LNCAP (cell line): ENCODE measurements at regions not wholly inside any gene's neighbourhood (a gene's known extent, or its start where the extent isn't known, plus 50 kb on each side); places are given as distances from the start of the nearest gene placed in this dataset.

Experiments used
- TF ChIP-seq, protein P1 (sequence below): fragments of 450-650 bp; IDR thresholded peaks from 2 replicates; pipeline ENCODE4 v1.5.1; 2017; ENCODE audit warnings: mild to moderate bottlenecking

DNA sequence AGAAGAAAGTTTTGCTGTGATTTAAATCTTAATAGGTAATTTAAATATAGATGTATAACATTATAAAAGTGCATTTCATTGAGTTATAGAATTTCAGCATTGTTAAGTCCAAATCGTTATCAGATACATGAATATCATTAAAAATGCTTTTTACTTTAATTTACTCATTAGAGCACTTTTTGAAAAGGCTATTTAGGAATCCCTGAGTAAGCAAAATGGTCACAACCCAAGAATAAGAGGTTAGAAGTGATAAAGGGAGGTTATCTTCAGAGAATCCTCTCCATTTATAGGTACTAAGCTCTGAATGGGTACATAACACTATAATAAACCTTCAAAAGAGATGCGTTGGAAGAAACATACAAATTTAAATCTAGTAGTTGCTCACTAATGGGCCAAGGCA is 130.7 kb downstream of the SLC30A10 start:
- TF ChIP-seq, protein P1, sequence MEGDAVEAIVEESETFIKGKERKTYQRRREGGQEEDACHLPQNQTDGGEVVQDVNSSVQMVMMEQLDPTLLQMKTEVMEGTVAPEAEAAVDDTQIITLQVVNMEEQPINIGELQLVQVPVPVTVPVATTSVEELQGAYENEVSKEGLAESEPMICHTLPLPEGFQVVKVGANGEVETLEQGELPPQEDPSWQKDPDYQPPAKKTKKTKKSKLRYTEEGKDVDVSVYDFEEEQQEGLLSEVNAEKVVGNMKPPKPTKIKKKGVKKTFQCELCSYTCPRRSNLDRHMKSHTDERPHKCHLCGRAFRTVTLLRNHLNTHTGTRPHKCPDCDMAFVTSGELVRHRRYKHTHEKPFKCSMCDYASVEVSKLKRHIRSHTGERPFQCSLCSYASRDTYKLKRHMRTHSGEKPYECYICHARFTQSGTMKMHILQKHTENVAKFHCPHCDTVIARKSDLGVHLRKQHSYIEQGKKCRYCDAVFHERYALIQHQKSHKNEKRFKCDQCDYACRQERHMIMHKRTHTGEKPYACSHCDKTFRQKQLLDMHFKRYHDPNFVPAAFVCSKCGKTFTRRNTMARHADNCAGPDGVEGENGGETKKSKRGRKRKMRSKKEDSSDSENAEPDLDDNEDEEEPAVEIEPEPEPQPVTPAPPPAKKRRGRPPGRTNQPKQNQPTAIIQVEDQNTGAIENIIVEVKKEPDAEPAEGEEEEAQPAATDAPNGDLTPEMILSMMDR, result no peak

DNA sequence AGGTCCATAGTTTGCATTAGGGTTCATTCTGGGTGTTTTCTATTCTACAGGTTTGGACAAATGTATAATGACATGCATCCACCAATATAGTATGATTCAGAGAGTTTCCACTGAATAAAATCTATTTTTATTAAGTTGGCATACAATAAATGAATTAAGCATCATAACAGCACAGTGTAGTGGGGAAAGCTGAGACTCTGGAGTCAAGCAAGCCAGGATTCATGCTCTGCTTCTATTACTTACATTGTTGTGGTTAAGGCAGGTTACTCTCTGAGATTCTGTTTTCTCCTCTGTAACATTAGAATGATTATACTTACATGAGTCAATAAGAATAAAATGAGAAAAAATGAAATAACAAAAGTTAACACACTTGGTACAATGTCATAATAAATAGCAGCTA is 131.3 kb downstream of the SLC30A10 start:
- TF ChIP-seq, protein P1, result no peak

DNA sequence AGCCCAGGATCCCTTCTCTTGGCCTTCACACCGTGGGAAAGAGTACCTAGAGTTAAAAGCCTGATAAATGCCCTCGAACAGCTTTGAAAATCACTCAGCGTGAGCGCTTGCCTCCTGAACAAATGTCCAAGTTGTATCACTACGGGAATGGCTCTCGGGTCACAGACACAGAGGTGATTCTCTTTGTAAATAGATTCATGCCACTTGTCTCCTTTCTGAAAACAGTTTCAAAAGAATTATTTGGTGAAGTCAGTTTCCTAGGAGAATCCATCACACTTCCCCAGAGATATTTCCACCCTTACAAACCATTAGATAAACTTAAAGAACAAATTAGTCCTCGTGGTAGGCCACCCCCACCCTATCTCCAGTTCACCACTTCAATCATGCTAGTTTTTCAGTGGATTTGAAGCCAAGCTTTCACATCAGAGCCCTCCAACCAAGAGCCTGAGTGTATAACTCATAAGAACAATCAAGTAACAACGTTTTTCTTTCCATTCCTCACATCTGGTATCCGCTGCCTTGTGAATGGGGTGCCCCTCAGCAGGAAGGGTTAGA is 132.9 kb downstream of the SLC30A10 start:
- TF ChIP-seq, protein P1, result no peak

DNA sequence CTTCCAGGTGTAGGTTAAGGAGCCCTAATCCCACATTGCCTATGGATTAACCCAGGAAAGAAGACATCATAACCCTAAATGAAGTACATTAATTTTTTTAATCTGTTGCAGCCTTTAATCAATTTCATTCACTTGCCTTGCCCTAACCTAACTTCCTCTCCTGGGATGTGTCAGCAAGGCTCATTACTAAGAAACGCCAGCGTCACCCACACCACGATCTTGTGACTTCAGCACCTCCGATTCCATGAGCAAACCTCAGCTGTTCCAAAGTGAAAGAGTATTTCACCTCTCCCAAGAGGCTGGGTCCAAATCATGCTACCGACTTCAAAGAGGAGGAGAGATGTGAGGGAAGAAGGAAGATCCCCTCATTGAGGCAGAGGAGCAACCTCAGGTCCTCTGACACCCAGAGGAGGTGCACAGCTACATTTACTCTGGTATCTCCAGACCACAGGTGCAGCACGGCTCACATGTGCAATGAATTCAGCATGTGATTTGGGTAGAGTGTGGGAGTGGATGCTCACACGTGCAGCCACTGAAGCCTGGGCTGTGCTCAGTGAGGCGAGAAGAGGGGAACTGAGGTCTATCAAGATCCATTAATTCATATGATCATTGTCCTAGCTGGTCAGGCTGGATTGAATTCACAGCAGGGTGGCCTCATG is 134.1 kb downstream of the SLC30A10 start:
- TF ChIP-seq, protein P1, result no peak

DNA sequence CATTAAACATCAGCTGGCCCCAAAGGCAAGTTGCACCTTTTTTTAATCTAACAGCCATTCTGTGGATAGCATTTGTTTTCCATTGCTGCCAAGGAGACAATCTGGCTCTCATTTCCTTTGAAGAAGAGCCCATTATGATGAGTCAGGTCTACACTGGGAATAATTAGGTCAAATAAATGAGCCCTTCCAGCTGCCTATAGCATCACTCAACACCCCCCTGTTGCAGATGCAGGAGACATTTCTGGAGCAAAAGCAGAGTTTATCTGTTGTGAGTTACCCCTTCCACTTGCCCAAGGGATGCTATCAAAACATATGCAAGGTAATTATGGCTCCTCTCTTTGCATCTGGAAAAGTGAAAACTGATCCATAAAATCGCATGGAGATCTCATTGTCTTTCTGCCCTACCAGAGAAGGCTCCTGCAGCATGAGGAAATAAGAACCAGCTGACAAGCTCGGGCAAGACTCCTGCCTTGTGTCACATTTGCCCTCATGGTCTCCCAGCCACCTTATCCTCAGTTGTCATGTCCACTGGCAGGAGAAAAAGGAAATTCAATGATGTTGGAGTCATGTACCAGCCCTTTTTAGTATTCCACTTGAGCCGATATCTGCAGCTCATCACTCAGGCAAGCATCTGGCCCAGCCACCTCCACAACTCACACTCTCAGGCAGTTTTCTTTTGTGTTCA is 135.9 kb downstream of the SLC30A10 start:
- TF ChIP-seq, protein P1, result no peak

DNA sequence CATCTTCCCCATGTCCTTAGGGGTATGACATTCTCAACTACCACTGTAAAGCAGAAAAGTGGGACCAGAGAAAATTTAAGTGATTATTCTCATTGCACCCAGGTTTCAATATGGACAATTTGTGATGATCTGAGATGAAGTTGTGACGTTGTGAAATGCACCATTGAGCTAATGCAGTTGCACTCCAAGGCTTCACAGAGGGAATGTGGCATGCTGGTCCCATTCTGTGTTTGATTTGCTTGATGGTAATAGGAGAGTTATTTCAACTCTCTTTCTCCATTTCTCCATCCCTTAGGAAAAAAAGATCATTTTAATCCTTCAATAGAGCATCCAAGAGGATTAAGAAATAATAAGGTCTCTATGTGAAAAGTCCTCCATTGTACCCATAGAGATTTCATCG is 136.6 kb downstream of the SLC30A10 start:
- TF ChIP-seq, protein P1, result no peak

DNA sequence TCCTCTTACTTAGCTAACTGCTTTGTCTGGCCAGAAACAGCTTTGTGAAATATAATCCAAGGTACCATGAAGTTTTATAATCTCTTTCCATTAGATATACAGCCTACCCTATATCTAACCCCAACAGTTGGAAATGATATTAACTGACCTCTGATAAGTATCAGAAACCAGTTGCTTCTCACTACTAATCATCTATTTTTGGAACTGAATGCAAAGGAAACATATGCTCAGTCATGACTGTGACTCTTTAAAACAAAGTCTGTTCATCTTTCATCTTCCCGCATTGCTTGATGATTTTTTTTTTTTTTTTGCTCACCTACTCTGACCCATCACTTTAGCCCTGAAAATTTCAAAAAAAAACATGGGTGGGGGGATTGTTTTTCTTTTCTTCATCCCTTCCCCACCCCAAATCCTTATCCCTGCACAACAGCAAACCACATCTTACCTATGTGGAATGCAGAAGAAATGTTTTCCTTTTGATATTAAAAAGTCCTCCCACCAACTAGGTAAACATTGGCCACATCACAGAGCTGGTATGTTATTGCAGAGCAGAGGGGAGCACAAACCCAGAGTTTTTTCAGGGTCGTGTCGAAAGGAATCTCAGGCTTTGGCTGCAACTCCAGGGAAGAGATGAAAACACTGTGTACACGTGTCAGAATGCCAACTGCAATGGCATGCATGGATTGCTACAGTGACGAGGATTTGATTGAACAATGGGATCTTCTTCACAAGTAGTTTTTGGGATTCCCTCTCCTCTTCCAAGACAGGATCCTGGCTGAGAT is 137.3 kb downstream of the SLC30A10 start:
- TF ChIP-seq, protein P1, result no peak
